K562 (cell line): ENCODE measurements at regions not wholly inside any gene's neighbourhood (a gene's known extent, or its start where the extent isn't known, plus 50 kb on each side); places are given as distances from the start of the nearest gene placed in this dataset.

Experiments
- CBFB ChIP-seq: sonication (generic); formaldehyde crosslinking; IDR thresholded peaks from 2 replicates; pipeline ENCODE4 v1.4.0; 2020; ENCODE audit warnings: mild to moderate bottlenecking, missing genetic modification reagents
- GTF2B ChIP-seq: IDR thresholded peaks from 2 replicates; pipeline ENCODE4 v1.6.1; 2011; ENCODE audit not compliant: insufficient read length; ENCODE audit errors: extremely low read depth
- HDAC8 ChIP-seq: fragments of 450-650 bp; IDR thresholded peaks from 2 replicates; pipeline ENCODE4 v1.6.1; 2016; ENCODE audit warnings: mild to moderate bottlenecking, missing genetic modification characterization, moderate library complexity, missing compliant biosample characterization
- MBD2 ChIP-seq: sonication (generic); IDR thresholded peaks from 2 replicates; pipeline ENCODE4 v1.6.1; 2016; ENCODE audit warnings: low read depth, borderline replicate concordance
- POLR2A ChIP-seq: fragments of 450-650 bp; conservative IDR thresholded peaks from 2 replicates; pipeline ENCODE4 v1.6.1; 2016
- SMARCC2 ChIP-seq: fragments of 450-650 bp; IDR thresholded peaks from 2 replicates; pipeline ENCODE4 v1.6.1; 2017; ENCODE audit warnings: antibody characterized with exemption, moderate library complexity, mild to moderate bottlenecking, low read depth
- YY1 ChIP-seq, 3 experiments: IDR thresholded peaks; 2 replicates each; pipeline ENCODE4 v1.6.1; 2011; ENCODE audit warnings: low read length in 2 of 3, mild to moderate bottlenecking in 2 of 3, moderate library complexity in 2 of 3, borderline replicate concordance in 1 of 3, control low read depth in 1 of 3, low read depth in 1 of 3; ENCODE audit not compliant: insufficient read depth in 3 of 3, insufficient replicate concordance in 2 of 3, control insufficient read depth in 1 of 3, insufficient read length in 1 of 3; ENCODE audit errors: extremely low read depth in 1 of 3
- ZBTB40 ChIP-seq, 2 experiments: fragments of 450-650 bp in 1 of 2; sonication (generic) in 1 of 2; formaldehyde crosslinking in 1 of 2; IDR thresholded peaks; 2 replicates each; pipeline versions ENCODE4 v1.7.1 to v1.9.0; 2016 to 2022; ENCODE audit warnings: inconsistent platforms in 1 of 2, mild to moderate bottlenecking in 1 of 2, missing genetic modification reagents in 1 of 2
- ZFX ChIP-seq: sonication (generic); formaldehyde crosslinking; IDR thresholded peaks from 2 replicates; pipeline ENCODE4 v1.8.0; 2022; ENCODE audit warnings: mild to moderate bottlenecking, missing genetic modification reagents, moderate library complexity
- ZNF174 ChIP-seq: fragments of 250-450 bp; sonication (Bioruptor Pico); IDR thresholded peaks from 2 replicates; pipeline ENCODE4 v1.4.0; 2020; ENCODE audit warnings: mild to moderate bottlenecking
- ZNF3 ChIP-seq: fragments of 250-450 bp; sonication (Bioruptor Pico); IDR thresholded peaks from 2 replicates; pipeline ENCODE4 v1.5.0; 2021; ENCODE audit warnings: mild to moderate bottlenecking, moderate library complexity
- ZNF780A ChIP-seq: fragments of 250-450 bp; sonication (Bioruptor Pico); IDR thresholded peaks from 2 replicates; pipeline ENCODE4 v1.5.0; 2021; ENCODE audit warnings: mild to moderate bottlenecking

GRCh38 chr14:97486601-97487120 lies 689.5 kb downstream of the VRK1 start:
- TF ChIP-seq HDAC8 (tag): no peak
- no peak for TF ChIP-seq ZFX
- TF ChIP-seq ZNF3 (CRISPR knock-in tag): no peak
- no peak for TF ChIP-seq ZNF174 (CRISPR knock-in tag)
- TF ChIP-seq POLR2A: no peak
- TF ChIP-seq CBFB (CRISPR knock-in tag): no peak
- no peak for TF ChIP-seq ZNF780A (CRISPR knock-in tag)
- TF ChIP-seq ZBTB40 (IDR thresholded peaks at IDR 0.05): no peak
- TF ChIP-seq ZBTB40 (CRISPR knock-in tag; IDR thresholded peaks at IDR 0.05): no peak
- no peak for TF ChIP-seq GTF2B
- no peak for TF ChIP-seq YY1 (IDR thresholded peaks at IDR 0.05; ENCODE audit: borderline replicate concordance in 1 of 3, control insufficient read depth in 1 of 3, extremely low read depth in 1 of 3, insufficient read depth in 3 of 3, insufficient read length in 1 of 3, insufficient replicate concordance in 2 of 3, low read depth in 1 of 3, low read length in 2 of 3)
- no peak for TF ChIP-seq SMARCC2
- TF ChIP-seq MBD2: no peak
